Activated naive CD8-positive, alpha-beta T cell treated with anti-CD3 and anti-CD28 coated beads, Interleukin-2, amount 10 ng/mL, durations not matched to agents 7 days and 5 days (primary cell): ENCODE measurements at regions not wholly inside any gene's neighbourhood (a gene's known extent, or its start where the extent isn't known, plus 50 kb on each side); places are given as distances from the start of the nearest gene placed in this dataset.

Experiments
- ATAC-seq: fragments of 150-1000 bp; cut with Tn5 transposase; one replicate; pipeline ENCODE4 v1.10.0; 2021; ENCODE audit warnings: low read depth, moderate library complexity
- POLR2A ChIA-PET: fragments of 350-600 bp; sonication (Branson Sonifier 250); formaldehyde crosslinking; loops from one replicate; lab custom pipeline; 2021; ENCODE audit warnings: antibody characterized with exemption; lab: Charles Lee
- DNase-seq: peaks from one replicate; pipeline ENCODE4 v3.0.0; 2021
- H3K27ac Mint-ChIP-seq: one replicate; pipeline ENCODE4 v1.8.0; 2022; ENCODE audit warnings: mild to moderate bottlenecking, mixed read lengths
- H3K27me3 Mint-ChIP-seq: one replicate; pipeline ENCODE4 v1.8.0; 2022; ENCODE audit warnings: mild to moderate bottlenecking, moderate library complexity, mixed read lengths
- H3K36me3 Mint-ChIP-seq: one replicate; pipeline ENCODE4 v1.8.0; 2021; ENCODE audit warnings: mild to moderate bottlenecking, mixed read lengths
- H3K4me1 Mint-ChIP-seq: one replicate; pipeline ENCODE4 v1.8.0; 2021; ENCODE audit warnings: mixed read lengths
- H3K4me3 Mint-ChIP-seq: one replicate; pipeline ENCODE4 v1.8.0; 2022; ENCODE audit warnings: mild to moderate bottlenecking, moderate library complexity, mixed read lengths
- H3K9me3 Mint-ChIP-seq: one replicate; pipeline ENCODE4 v1.8.0; 2021; ENCODE audit warnings: mixed read lengths

DNA sequence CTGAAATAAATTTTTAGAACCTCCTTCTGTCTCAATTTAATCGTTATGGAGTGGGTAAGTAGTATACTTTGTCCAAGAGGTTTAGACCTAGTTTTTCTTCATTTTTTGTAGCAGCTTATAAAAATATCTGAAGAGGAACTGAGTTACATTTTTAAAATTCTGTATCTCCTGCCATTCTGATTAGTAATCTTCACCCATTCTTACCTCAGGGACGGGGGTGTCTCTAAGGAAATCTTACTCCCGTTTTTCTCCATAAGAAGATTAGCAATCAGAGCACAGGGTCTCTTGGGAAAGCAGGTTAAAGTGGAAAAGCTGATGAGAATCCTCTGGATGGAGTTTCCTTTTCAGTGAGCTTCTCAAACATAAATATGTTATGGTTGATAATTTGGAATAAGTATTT lies 259.3 kb upstream of the FAM83B start:
- POLR2A ChIA-PET: no interaction called here
- Mint-ChIP-seq H3K4me3 (no peak overlapping the region), H3K9me3 (no peaks in the 10 kb centered on the region), H3K36me3 (no peaks in the 10 kb centered on the region), H3K4me1 (no peaks in the 10 kb centered on the region), H3K27ac (no peak overlapping the region), H3K27me3 (no peaks in the 10 kb centered on the region)
- ATAC-seq: no peak
- no peak for DNase-seq

DNA sequence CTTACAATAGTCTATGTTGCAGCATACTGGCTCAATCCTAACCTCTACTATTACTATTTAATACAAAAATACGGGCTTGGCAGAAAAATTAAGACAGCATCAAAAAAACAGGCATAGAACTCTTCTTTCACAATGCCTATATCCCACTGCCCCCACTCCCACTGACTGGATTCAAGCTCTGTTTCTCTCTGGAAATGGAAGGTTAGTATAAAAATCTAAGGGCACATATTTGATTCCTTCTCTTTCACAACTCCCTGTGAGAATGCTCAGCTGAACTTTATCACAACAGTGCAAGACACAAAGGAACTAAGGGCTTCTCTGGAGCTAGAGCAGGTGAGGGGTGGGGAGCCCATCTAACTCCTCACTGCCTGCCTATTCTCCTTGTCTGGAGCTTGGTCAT lies 258.4 kb upstream of the FAM83B start:
- DNase-seq: no peak
- no peak for ATAC-seq
- no peaks in the 10 kb centered on the region for H3K36me3 Mint-ChIP-seq

DNA sequence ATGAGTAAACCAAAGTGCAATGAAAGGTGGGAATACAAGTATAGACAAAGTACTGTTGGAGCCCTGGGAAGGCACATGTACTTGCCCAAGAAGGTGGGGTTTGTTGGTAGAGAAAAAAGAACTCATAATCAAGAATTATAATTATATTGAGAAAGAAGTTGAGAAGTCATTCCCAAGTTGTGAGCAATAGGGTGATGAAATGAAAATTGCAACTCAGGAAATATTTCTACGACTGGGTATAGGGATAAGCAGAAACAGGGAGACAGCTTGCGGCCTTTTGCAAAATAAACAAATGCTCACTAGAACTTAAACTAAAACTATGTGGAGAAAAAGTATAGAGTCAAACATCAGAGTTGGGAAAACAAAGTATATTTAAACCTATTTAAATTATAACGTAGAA lies 250.7 kb upstream of the FAM83B start:
- no peaks in the 10 kb centered on the region for H3K36me3 Mint-ChIP-seq
- POLR2A ChIA-PET: no interaction called here
- H3K27me3 Mint-ChIP-seq: no peaks in the 10 kb centered on the region
- DNase-seq (no peak), ATAC-seq (no peak)
- H3K4me1 Mint-ChIP-seq: no peaks in the 10 kb centered on the region
- no peak overlapping the region for H3K4me3 Mint-ChIP-seq
- H3K27ac Mint-ChIP-seq: no peak overlapping the region
- H3K9me3 Mint-ChIP-seq: no peaks in the 10 kb centered on the region

More for the DNA sequence above, 258.4 kb upstream of the FAM83B start:
- no peak overlapping the region for H3K4me3 Mint-ChIP-seq
- no peak overlapping the region for H3K27ac Mint-ChIP-seq
- no peaks in the 10 kb centered on the region for H3K4me1 Mint-ChIP-seq
- H3K27me3 Mint-ChIP-seq: no peaks in the 10 kb centered on the region
- no peaks in the 10 kb centered on the region for H3K9me3 Mint-ChIP-seq
- POLR2A ChIA-PET: no interaction called here

DNA sequence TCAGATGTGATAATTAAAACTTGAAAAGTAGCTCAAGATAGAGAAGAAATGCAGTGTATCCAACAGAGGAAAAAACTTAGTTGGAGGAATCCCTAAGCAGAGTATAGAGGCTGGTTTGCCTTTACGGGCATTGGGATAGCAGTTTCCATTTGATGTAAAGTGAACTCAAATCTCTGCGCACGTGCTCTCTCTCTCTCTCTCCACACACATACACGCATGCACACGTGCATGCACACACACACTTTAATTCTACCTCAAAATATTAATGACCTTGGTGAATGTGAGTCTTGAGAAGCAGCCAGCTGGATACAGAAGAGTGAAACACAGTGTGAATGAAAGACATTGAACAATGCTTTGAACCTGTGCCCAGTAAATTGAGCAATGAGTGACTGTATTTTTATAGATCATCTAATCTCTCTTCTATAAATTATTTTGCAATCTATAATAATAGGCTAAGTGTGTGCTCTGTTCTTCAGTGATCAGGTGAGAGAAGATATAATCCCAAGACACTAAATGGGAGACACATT lies 247.7 kb upstream of the FAM83B start:
- no peaks in the 10 kb centered on the region for H3K4me1 Mint-ChIP-seq
- DNase-seq: no peak
- H3K27me3 Mint-ChIP-seq: no peaks in the 10 kb centered on the region
- no peak overlapping the region for H3K4me3 Mint-ChIP-seq
- ATAC-seq: no peak
- H3K27ac Mint-ChIP-seq: no peak overlapping the region
- POLR2A ChIA-PET: no interaction called here
- no peaks in the 10 kb centered on the region for H3K9me3 Mint-ChIP-seq
- no peaks in the 10 kb centered on the region for H3K36me3 Mint-ChIP-seq

DNA sequence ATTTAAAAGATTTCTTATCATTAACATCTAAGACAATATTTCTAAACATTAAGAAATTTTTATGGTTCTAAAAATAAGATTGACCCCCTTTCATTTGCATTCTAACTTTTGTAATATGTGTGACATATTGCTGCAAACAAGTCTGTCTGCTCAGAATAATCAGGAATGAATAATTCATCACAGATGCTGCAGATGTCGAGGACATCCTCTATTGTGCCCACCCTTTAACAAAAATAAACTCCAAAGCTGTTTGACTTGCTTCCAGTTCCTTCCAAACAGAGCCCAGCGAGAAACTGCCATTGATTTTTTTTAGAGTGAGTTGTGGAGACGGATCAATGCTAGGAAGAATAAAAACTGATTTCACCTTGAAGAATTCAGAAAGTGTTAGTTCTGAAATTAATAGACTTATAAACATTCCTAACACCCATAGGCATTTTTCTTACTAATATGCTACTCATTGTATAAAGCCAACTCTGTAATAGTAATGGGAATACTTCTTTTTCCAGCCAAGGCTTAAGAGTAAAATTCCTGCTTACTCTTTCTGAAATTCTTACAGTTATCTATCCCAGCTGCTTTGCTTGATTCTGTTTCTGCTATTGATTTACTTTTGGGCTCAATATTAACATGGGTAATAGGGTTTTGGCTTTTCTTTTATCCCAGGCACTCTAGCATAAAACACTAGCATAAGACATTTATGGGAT lies 244.8 kb upstream of the FAM83B start:
- Mint-ChIP-seq H3K4me1 (no peaks in the 10 kb centered on the region), H3K4me3 (no peak overlapping the region), H3K27me3 (no peaks in the 10 kb centered on the region), H3K36me3 (no peaks in the 10 kb centered on the region), H3K9me3 (peaks cover 3% of the 10 kb centered on the region), H3K27ac (no peak overlapping the region)
- no peak for ATAC-seq
- DNase-seq: no peak
- POLR2A ChIA-PET: no interaction called here

DNA sequence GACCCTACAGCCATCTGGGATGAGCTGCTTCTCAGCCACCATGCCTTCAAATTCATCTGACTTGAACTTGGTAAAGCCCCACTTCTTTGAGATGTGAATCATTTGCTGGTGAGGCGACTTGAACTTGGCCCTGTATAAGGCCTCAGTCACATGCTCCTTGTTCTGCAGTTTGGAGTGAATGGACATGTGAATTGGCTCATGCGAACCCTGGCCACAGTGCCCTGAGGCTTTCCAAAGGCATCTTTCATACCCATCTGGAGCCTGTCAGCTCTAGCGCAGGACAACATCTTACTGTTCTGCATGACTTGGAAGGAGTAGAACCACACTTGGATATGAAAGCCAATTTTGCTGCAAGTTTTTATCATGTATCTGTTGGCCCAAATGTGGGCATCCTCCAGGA lies 244.0 kb upstream of the FAM83B start:
- Mint-ChIP-seq H3K4me3 (no peak overlapping the region), H3K27ac (no peak overlapping the region), H3K36me3 (no peaks in the 10 kb centered on the region), H3K9me3 (peaks cover 3% of the 10 kb centered on the region), H3K4me1 (no peaks in the 10 kb centered on the region), H3K27me3 (no peaks in the 10 kb centered on the region)
- DNase-seq (no peak), ATAC-seq (no peak)
- POLR2A ChIA-PET: no interaction called here

DNA sequence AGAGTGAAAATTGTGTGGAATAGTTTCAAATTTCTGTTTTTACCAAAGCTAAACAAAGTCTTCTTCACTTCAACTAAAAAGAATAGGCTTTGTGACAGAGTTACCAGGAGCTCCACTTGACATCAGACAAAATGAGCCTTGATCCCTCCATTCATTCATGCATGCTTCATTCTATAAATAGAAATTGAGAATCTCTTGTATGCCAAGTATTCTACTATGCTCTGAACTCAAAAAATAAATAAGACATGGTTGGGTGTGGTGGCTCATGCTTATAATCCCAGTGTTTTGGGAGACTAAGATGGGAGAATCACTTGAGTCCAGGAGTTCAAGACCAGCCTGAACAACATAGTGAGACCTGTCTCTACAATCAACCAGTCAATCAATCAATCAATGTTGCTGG lies 236.6 kb upstream of the FAM83B start:
- no peaks in the 10 kb centered on the region for H3K36me3 Mint-ChIP-seq
- ATAC-seq (no peak), DNase-seq (no peak)
- POLR2A ChIA-PET: no interaction called here
- H3K4me1 Mint-ChIP-seq: no peaks in the 10 kb centered on the region
- H3K27me3 Mint-ChIP-seq: no peaks in the 10 kb centered on the region
- H3K4me3 Mint-ChIP-seq: no peak overlapping the region
- peaks cover 11% of the 10 kb centered on the region for H3K9me3 Mint-ChIP-seq
- H3K27ac Mint-ChIP-seq: no peak overlapping the region

DNA sequence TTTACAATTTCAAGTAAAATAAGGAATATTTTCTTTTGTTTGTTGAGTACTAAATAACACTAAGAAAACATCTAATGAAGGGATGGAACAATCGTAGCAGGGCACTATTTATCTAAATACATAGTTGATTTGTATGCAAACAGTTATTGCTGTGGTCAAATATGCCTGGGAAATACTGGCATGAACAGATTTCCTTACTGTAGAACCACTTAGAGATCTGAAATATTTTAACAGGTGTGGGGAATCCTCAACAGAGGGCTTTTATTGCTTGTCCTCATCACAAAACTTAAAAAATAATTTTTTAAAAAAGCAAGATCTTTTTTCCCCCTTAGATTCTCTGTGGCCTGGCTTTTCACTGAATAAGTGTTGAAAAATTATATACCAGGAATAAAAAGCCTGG lies 233.0 kb upstream of the FAM83B start:
- no peaks in the 10 kb centered on the region for H3K36me3 Mint-ChIP-seq
- H3K27me3 Mint-ChIP-seq: no peaks in the 10 kb centered on the region
- no peak overlapping the region for H3K4me3 Mint-ChIP-seq
- peaks cover 4% of the 10 kb centered on the region for H3K9me3 Mint-ChIP-seq
- ATAC-seq (no peak), DNase-seq (no peak)
- no peaks in the 10 kb centered on the region for H3K4me1 Mint-ChIP-seq
- POLR2A ChIA-PET: no interaction called here
- no peak overlapping the region for H3K27ac Mint-ChIP-seq

DNA sequence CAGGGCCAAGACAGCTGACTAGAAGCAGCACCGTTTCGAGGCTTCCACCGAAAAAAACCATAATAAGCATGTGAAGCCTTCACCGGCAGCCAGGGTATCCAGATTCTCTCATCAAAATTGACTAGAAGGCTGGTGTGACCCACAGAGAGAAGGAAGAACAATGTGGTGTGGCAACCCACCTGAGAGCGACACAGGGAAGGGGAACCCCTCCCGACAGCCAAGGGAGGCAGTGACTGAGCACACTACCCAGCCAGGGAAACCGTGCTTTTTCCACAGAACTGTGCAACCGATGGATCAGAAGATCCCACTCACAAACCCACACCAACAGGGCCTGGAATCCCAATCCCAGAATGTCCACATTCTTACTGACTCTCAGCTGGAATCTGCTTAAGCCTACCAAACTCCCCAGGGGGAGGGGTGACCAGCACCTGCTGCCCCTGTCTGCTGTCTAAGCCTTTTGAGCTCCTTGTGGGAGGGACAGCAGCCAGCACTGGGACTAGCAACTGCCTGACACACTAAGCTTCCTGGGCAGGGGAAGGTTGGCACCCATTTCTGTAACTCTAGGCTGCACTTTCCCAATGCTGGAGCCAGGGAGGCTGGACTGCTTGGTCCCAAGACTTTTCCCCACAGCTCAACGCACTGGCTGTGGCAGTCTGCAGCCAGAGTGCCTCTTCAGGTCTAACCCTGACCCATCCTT lies 231.9 kb upstream of the FAM83B start:
- H3K36me3 Mint-ChIP-seq: no peaks in the 10 kb centered on the region
- ATAC-seq (no peak), DNase-seq (no peak)
- no peaks in the 10 kb centered on the region for H3K4me1 Mint-ChIP-seq
- H3K9me3 Mint-ChIP-seq: peaks cover 2% of the 10 kb centered on the region
- POLR2A ChIA-PET: no interaction called here
- no peak overlapping the region for H3K27ac Mint-ChIP-seq
- H3K27me3 Mint-ChIP-seq: no peaks in the 10 kb centered on the region
- no peak overlapping the region for H3K4me3 Mint-ChIP-seq

DNA sequence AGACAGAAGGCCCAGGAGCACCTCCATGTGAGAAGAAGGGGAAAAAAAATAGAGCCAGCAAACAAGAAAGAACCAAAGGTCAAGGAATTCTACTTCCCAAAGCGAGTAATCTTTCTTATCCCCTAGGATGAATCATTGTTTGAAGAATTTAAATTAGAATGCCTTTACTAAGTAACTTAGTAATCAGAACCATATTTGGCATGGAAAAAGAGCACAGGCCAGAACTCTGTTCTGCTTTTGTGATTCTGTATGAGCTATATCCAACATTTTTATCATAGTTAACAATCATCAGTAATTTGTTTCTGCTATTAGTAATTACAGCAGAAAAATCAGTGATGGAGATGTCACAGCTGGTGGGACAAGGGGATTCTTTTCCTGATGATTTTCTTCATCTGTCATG lies 228.8 kb upstream of the FAM83B start:
- no peaks in the 10 kb centered on the region for H3K36me3 Mint-ChIP-seq
- no peak overlapping the region for H3K4me3 Mint-ChIP-seq
- DNase-seq (no peak), ATAC-seq (no peak)
- H3K27me3 Mint-ChIP-seq: no peaks in the 10 kb centered on the region
- POLR2A ChIA-PET: no interaction called here
- peaks cover 2% of the 10 kb centered on the region for H3K9me3 Mint-ChIP-seq
- no peak overlapping the region for H3K27ac Mint-ChIP-seq
- H3K4me1 Mint-ChIP-seq: no peaks in the 10 kb centered on the region

DNA sequence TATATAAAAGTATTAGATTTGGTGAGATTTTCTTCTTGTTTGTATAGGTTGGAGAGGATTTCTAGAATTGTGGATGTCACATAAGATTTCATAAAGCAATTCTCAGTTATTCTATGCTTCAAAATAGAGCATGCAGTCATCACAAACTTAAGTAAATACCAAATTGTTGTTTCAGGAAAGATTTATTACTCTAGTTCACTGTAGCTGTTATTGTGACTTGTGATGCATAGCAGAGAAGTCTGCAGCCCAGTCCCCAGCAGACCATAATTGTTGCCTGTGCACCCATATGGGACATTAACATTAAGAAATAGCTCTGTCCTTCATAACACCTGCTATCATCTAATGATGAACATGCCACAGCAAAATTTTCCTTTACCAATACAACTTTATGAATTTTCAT lies 228.0 kb upstream of the FAM83B start:
- peaks cover 2% of the 10 kb centered on the region for H3K9me3 Mint-ChIP-seq
- DNase-seq (no peak), ATAC-seq (no peak)
- H3K4me1 Mint-ChIP-seq: no peaks in the 10 kb centered on the region
- POLR2A ChIA-PET: no interaction called here
- H3K27me3 Mint-ChIP-seq: no peaks in the 10 kb centered on the region
- H3K4me3 Mint-ChIP-seq: no peak overlapping the region
- H3K27ac Mint-ChIP-seq: no peak overlapping the region
- no peaks in the 10 kb centered on the region for H3K36me3 Mint-ChIP-seq

DNA sequence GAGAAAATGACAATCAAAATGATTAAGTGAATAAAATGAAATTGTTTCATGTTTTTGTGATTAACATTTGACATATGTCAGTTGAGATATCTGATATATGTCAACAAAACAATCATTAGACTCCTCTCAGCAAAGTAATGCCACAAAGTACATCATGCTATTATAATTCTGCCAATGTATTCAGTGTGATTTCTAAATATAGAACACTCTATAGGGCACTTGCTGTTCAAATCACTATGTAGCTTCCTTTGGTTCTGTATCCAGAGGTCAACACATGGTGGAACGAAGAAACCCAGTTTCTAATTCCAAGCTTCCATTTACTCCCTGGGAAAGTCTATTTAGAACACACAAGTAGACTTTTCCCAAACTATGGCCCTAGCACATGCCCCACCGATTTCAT lies 227.5 kb upstream of the FAM83B start:
- ATAC-seq: no peak
- H3K9me3 Mint-ChIP-seq: peaks cover 2% of the 10 kb centered on the region

DNA sequence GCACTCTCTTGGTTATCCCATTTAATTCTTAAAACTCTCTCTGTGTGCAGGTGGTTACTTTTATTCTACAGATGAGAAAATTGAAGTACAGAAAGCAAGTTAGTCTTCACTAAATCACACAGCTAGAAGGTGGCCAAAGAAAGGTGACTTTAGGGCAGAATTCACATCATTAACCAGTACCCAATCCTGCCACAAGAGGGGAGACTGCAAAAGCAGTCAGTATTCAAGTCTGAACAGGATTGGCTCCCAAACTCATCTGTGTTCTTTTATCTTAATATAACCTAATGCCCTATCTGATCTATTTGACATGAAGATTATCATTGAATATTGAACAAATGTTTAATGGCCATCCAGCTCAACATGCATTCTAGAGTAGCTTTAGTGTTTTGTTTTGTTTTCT lies 225.3 kb upstream of the FAM83B start:
- Mint-ChIP-seq H3K27me3 (no peaks in the 10 kb centered on the region), H3K36me3 (no peaks in the 10 kb centered on the region), H3K9me3 (no peaks in the 10 kb centered on the region), H3K27ac (no peak overlapping the region), H3K4me3 (no peak overlapping the region), H3K4me1 (no peaks in the 10 kb centered on the region)
- POLR2A ChIA-PET: no interaction called here
- DNase-seq (no peak), ATAC-seq (no peak)

More for the DNA sequence above, 227.5 kb upstream of the FAM83B start:
- POLR2A ChIA-PET: no interaction called here
- Mint-ChIP-seq H3K27me3 (no peaks in the 10 kb centered on the region), H3K4me1 (no peaks in the 10 kb centered on the region), H3K36me3 (no peaks in the 10 kb centered on the region), H3K27ac (no peak overlapping the region), H3K4me3 (no peak overlapping the region)
- no peak for DNase-seq

DNA sequence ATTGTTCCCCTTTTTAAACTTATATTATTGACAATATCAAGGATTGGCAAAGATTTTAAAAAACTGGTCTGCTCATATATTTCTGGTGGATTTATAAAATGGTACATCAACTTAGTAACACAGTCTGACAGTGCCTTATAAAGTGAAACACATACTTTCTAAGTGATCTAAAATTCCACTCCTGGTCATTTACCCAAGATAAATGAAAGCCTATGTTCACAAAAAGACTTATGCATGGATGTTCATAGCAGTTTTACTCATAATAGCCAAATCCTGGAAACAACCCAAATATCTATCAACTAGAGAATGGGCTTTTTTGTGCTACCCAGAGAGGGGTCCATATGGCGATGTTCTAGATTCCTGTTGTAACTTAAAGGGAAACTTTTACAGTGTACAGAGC lies 222.4 kb upstream of the FAM83B start:
- Mint-ChIP-seq H3K9me3 (peaks cover 5% of the 10 kb centered on the region), H3K4me1 (no peaks in the 10 kb centered on the region), H3K27me3 (no peaks in the 10 kb centered on the region), H3K27ac (no peak overlapping the region), H3K36me3 (no peaks in the 10 kb centered on the region), H3K4me3 (no peak overlapping the region)
- no peak for ATAC-seq
- DNase-seq: no peak
- POLR2A ChIA-PET: interaction anchor here (0.6 kb wide), 1 partner anchor 1918 kb away, joined by 3 read pairs; no protein-coding TSS in a partner anchor
